GM23338 (cell line): ENCODE measurements at regions not wholly inside any gene's neighbourhood (a gene's known extent, or its start where the extent isn't known, plus 50 kb on each side); places are given as distances from the start of the nearest gene placed in this dataset.

Experiments
- CREB1 ChIP-seq: fragments of 250-450 bp; sonication (Bioruptor Pico); IDR thresholded peaks from 2 replicates; pipeline ENCODE4 v1.5.0; 2020; ENCODE audit warnings: low read depth, mild to moderate bottlenecking, moderate library complexity
- CTCF ChIP-seq, 2 experiments: fragments of 200-600 bp in 1 of 2; sonication (generic) in 1 of 2; conservative IDR thresholded peaks; 2 replicates each; pipeline versions ENCODE4 v1.5.1 to v1.6.1; 2016 to 2017; ENCODE audit warnings: antibody characterized with exemption in 2 of 2, low read depth in 2 of 2, mild to moderate bottlenecking in 2 of 2, moderate library complexity in 1 of 2
- EZH2 ChIP-seq: fragments of 200-600 bp; sonication (generic); IDR thresholded peaks from one replicate; pipeline ENCODE4 v1.8.0; 2017; ENCODE audit warnings: antibody characterized with exemption, mild to moderate bottlenecking, low read depth; ENCODE audit not compliant: unreplicated experiment
- EZH2phosphoT487 ChIP-seq: fragments of 200-600 bp; sonication (generic); IDR thresholded peaks from one replicate; pipeline ENCODE4 v1.8.1; 2018; ENCODE audit warnings: antibody characterized with exemption; ENCODE audit not compliant: unreplicated experiment
- POLR2AphosphoS5 ChIP-seq: IDR thresholded peaks from 2 replicates; pipeline ENCODE4 v1.6.1; 2016; ENCODE audit warnings: antibody characterized with exemption, low read depth
- STAT1 ChIP-seq: IDR thresholded peaks from one replicate; pipeline ENCODE4 v1.6.1; 2016; ENCODE audit warnings: antibody characterized with exemption; ENCODE audit not compliant: unreplicated experiment

- TF ChIP-seq CTCF (conservative IDR thresholded peaks at IDR 0.05; ENCODE audit: low read depth in 2 of 2) (no peak), EZH2phosphoT487 (no peak), STAT1 (no peak), CREB1 (CRISPR knock-in tag) (no peak), POLR2AphosphoS5 (no peak), EZH2 (no peak)
Measured at GRCh38 chr20:12225898-12226297, 308.2 kb downstream of the BTBD3 start.
